Muscle layer of duodenum (tissue), 2 donors: ENCODE measurements at regions not wholly inside any gene's neighbourhood (a gene's known extent, or its start where the extent isn't known, plus 50 kb on each side); places are given as distances from the start of the nearest gene placed in this dataset.
"Not testable (repeated sequence)": the region's sequence is repeated elsewhere in the genome, so short reads cannot be mapped to it uniquely, and the experiment has no call there.

ENCODE experiments used
- H3K27ac ChIP-seq: one replicate; pipeline ENCODE4 v1.7.0; 2013; ENCODE audit warnings: mild to moderate bottlenecking, low read length
- H3K27me3 ChIP-seq: one replicate; pipeline ENCODE4 v1.7.0; 2013; ENCODE audit warnings: low read depth, mild to moderate bottlenecking, control low read depth, low read length
- H3K36me3 ChIP-seq, 2 donors: one replicate each; pipeline ENCODE4 v1.7.0; 2013; ENCODE audit warnings: low read length in 2 of 2, control low read depth in 1 of 2, mild to moderate bottlenecking in 1 of 2; ENCODE audit not compliant: insufficient read depth in 2 of 2, control insufficient read depth in 1 of 2
- H3K4me1 ChIP-seq, 2 donors: one replicate each; pipeline ENCODE4 v1.7.0; 2013; ENCODE audit warnings: low read length in 2 of 2, mild to moderate bottlenecking in 2 of 2, control low read depth in 1 of 2, moderate library complexity in 1 of 2; ENCODE audit not compliant: insufficient read depth in 2 of 2, control insufficient read depth in 1 of 2
- H3K4me3 ChIP-seq, 2 donors: one replicate each; pipeline ENCODE4 v1.7.0; 2013; ENCODE audit warnings: low read length in 2 of 2, low read depth in 1 of 2, mild to moderate bottlenecking in 1 of 2
- H3K9me3 ChIP-seq, 2 donors: one replicate each; pipeline ENCODE4 v1.7.0; 2013; ENCODE audit warnings: low read length in 2 of 2, control low read depth in 1 of 2, mild to moderate bottlenecking in 1 of 2; ENCODE audit not compliant: control insufficient read depth in 1 of 2
- donor health status: healthy.

- no peaks in the 10 kb centered on the region for H3K9me3 ChIP-seq
- H3K27ac ChIP-seq: no peak overlapping the region
- no peaks in the 10 kb centered on the region for H3K4me1 ChIP-seq
- no peaks in the 10 kb centered on the region for H3K36me3 ChIP-seq
- no peak overlapping the region for H3K4me3 ChIP-seq
- H3K27me3 ChIP-seq: no peaks in the 10 kb centered on the region
Measured at GRCh38 chr13:71303144-71303543, 563.9 kb downstream of the DACH1 start.

- H3K9me3 ChIP-seq: no peaks in the 10 kb centered on the region
- no peaks in the 10 kb centered on the region for H3K4me1 ChIP-seq
- H3K4me3 ChIP-seq: no peak overlapping the region
- no peaks in the 10 kb centered on the region for H3K27me3 ChIP-seq
- no peaks in the 10 kb centered on the region for H3K36me3 ChIP-seq
- H3K27ac ChIP-seq: no peak overlapping the region
Measured at GRCh38 chr13:71300602-71301001, 566.4 kb downstream of the DACH1 start.

- Histone ChIP-seq H3K9me3 (no peaks in the 10 kb centered on the region), H3K27ac (no peak overlapping the region)
Measured at GRCh38 chr13:71291842-71292146, 575.2 kb downstream of the DACH1 start.

GRCh38 chr13:71290963-71291841 is 575.8 kb downstream of the DACH1 start:
- no peaks in the 10 kb centered on the region for H3K9me3 ChIP-seq
- no peaks in the 10 kb centered on the region for H3K4me1 ChIP-seq
- no peak overlapping the region for H3K27ac ChIP-seq
- H3K4me3 ChIP-seq: peak overlapping the region; percentile 72 to 73
- H3K27me3 ChIP-seq: no peaks in the 10 kb centered on the region
- no peaks in the 10 kb centered on the region for H3K36me3 ChIP-seq

More at GRCh38 chr13:71291842-71292146, 575.2 kb downstream of the DACH1 start:
- peak overlapping the region in 1 of 2 donors; percentile 72 for H3K4me3 ChIP-seq
- H3K4me1 ChIP-seq: no peaks in the 10 kb centered on the region
- no peaks in the 10 kb centered on the region for H3K27me3 ChIP-seq
- H3K36me3 ChIP-seq: no peaks in the 10 kb centered on the region

GRCh38 chr13:71289980-71290379 is 577.0 kb downstream of the DACH1 start:
- peak overlapping the region; percentile 72 to 73 for H3K4me3 ChIP-seq
- not testable (repeated sequence) for H3K27me3 ChIP-seq, H3K36me3 ChIP-seq, H3K4me1 ChIP-seq, H3K27ac ChIP-seq, H3K9me3 ChIP-seq

- H3K4me1 ChIP-seq: no peaks in the 10 kb centered on the region
- H3K9me3 ChIP-seq: no peaks in the 10 kb centered on the region
- H3K27ac ChIP-seq: no peak overlapping the region
- no peaks in the 10 kb centered on the region for H3K36me3 ChIP-seq
- no peak overlapping the region for H3K4me3 ChIP-seq
- H3K27me3 ChIP-seq: no peaks in the 10 kb centered on the region
Measured at GRCh38 chr13:71285700-71286099, 581.3 kb downstream of the DACH1 start.

GRCh38 chr13:71278512-71278911 is 588.5 kb downstream of the DACH1 start:
- H3K4me3 ChIP-seq: no peak overlapping the region
- no peaks in the 10 kb centered on the region for H3K9me3 ChIP-seq
- no peaks in the 10 kb centered on the region for H3K27me3 ChIP-seq
- H3K27ac ChIP-seq: no peak overlapping the region
- no peaks in the 10 kb centered on the region for H3K36me3 ChIP-seq
- H3K4me1 ChIP-seq: no peaks in the 10 kb centered on the region

- Histone ChIP-seq H3K9me3 (peaks cover 0 to 2% of the 10 kb centered on the region in 2 donors), H3K27ac (no peak overlapping the region), H3K36me3 (no peaks in the 10 kb centered on the region), H3K4me1 (no peaks in the 10 kb centered on the region), H3K27me3 (no peaks in the 10 kb centered on the region), H3K4me3 (no peak overlapping the region)
Measured at GRCh38 chr13:71274923-71275608, 591.9 kb downstream of the DACH1 start.

- no peaks in the 10 kb centered on the region for H3K9me3 ChIP-seq
- no peaks in the 10 kb centered on the region for H3K27me3 ChIP-seq
- H3K27ac ChIP-seq: no peak overlapping the region
Measured at GRCh38 chr13:71261256-71261655, 605.7 kb downstream of the DACH1 start.

GRCh38 chr13:71260246-71260645 is 606.8 kb downstream of the DACH1 start:
- H3K4me3 ChIP-seq: no peak overlapping the region

More at GRCh38 chr13:71261256-71261655, 605.7 kb downstream of the DACH1 start:
- no peaks in the 10 kb centered on the region for H3K4me1 ChIP-seq
- no peaks in the 10 kb centered on the region for H3K36me3 ChIP-seq
- H3K4me3 ChIP-seq: no peak overlapping the region

GRCh38 chr13:71255633-71256032 is 611.4 kb downstream of the DACH1 start:
- H3K9me3 ChIP-seq: no peaks in the 10 kb centered on the region
- no peaks in the 10 kb centered on the region for H3K27me3 ChIP-seq
- no peaks in the 10 kb centered on the region for H3K36me3 ChIP-seq
- H3K4me1 ChIP-seq: no peaks in the 10 kb centered on the region
- no peak overlapping the region for H3K27ac ChIP-seq
- H3K4me3 ChIP-seq: no peak overlapping the region

More at GRCh38 chr13:71260246-71260645, 606.8 kb downstream of the DACH1 start:
- no peak overlapping the region for H3K27ac ChIP-seq
- H3K27me3 ChIP-seq: no peaks in the 10 kb centered on the region
- no peaks in the 10 kb centered on the region for H3K4me1 ChIP-seq
- no peaks in the 10 kb centered on the region for H3K36me3 ChIP-seq
- H3K9me3 ChIP-seq: no peaks in the 10 kb centered on the region
